NCI-H1048 (cell line): ENCODE measurements at regions not wholly inside any gene's neighbourhood (a gene's known extent, or its start where the extent isn't known, plus 50 kb on each side); places are given as distances from the start of the nearest gene placed in this dataset.
"Not testable (repeated sequence)": the region's sequence is repeated elsewhere in the genome, so short reads cannot be mapped to it uniquely, and the experiment has no call there.

Source experiments
- DNase-seq: peaks from one replicate; lab custom pipeline; 2025; lab: John Stamatoyannopoulos, UW

- DNase-seq, result not testable (repeated sequence)
Observed at GRCh38 chr7:150193866-150194265, 129.3 kb upstream of the LRRC61 start.
